ENCODE measurements at regions not wholly inside any gene's neighbourhood (a gene's known extent, or its start where the extent isn't known, plus 50 kb on each side); places are given as distances from the start of the nearest gene placed in this dataset.

DNA sequence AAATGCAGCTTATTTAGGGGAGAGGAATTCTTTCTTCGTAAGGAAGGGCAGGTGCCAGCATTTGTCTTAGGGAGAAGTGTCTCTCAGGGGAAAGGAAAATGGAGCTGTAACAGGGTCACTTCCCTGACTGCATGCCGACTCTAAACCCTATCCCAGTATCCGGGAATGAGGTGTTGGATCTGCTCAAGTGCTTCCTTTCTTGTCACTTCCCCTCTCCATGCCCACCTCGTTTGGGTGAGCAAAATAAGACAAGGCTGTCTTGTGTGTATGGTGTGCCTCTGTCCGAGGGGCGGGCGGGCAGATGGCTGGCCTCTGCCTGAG lies 230.1 kb upstream of the TPM1 start:
- Mint-ChIP-seq H3K36me3 (ENCODE audit: unreplicated experiment) (no peaks in the 10 kb centered on the region), H3K4me1 (ENCODE audit: low read depth, unreplicated experiment) (peaks cover 8% of the 10 kb centered on the region), H3K27ac (ENCODE audit: unreplicated experiment) (no peak overlapping the region), H3K27me3 (ENCODE audit: unreplicated experiment) (no peaks in the 10 kb centered on the region), H3K9me3 (ENCODE audit: unreplicated experiment) (no peaks in the 10 kb centered on the region), H3K4me3 (ENCODE audit: unreplicated experiment) (no peak overlapping the region)
- DNase-seq: no peak
- TF ChIP-seq, protein P1, sequence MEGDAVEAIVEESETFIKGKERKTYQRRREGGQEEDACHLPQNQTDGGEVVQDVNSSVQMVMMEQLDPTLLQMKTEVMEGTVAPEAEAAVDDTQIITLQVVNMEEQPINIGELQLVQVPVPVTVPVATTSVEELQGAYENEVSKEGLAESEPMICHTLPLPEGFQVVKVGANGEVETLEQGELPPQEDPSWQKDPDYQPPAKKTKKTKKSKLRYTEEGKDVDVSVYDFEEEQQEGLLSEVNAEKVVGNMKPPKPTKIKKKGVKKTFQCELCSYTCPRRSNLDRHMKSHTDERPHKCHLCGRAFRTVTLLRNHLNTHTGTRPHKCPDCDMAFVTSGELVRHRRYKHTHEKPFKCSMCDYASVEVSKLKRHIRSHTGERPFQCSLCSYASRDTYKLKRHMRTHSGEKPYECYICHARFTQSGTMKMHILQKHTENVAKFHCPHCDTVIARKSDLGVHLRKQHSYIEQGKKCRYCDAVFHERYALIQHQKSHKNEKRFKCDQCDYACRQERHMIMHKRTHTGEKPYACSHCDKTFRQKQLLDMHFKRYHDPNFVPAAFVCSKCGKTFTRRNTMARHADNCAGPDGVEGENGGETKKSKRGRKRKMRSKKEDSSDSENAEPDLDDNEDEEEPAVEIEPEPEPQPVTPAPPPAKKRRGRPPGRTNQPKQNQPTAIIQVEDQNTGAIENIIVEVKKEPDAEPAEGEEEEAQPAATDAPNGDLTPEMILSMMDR (IDR thresholded peaks at IDR 0.05; ENCODE audit: partially characterized antibody, unreplicated experiment): no peak

DNA sequence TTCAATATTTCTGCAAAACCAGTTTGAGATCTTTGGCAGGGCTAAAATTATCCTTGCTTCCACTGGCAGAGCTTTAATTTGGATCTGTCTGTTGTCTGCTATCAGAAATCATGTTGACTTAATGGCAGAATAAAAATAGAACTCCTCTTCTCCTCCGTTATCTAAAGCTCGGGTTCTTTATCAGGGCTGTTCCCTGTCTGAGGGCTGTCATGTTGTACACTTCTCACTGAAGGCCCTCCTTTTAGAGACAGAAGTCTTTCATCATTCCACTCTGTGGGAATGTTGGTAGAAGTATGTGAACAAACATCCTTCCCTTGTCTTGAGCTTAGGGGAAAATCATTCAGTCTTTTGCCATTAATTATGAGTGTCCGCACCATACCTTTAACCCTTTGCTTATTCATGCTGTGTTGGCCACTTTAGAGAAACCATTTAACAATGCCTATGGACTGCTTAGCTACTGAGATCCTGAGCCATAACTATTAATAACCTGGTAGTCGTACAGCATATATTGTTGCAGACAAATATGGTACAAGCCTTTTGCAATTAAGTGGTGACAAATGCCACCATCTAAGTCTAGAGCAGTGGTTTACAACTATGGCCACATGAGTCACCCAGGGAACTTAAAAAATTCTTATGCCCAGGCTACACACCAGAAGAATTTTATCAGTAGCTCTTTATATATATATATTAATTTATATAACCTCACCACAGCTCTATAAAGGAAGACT lies 226.0 kb upstream of the TPM1 start:
- no peak overlapping the region for H3K27ac Mint-ChIP-seq (ENCODE audit: unreplicated experiment)
- DNase-seq: no peak
- no peaks in the 10 kb centered on the region for H3K27me3 Mint-ChIP-seq (ENCODE audit: unreplicated experiment)

DNA sequence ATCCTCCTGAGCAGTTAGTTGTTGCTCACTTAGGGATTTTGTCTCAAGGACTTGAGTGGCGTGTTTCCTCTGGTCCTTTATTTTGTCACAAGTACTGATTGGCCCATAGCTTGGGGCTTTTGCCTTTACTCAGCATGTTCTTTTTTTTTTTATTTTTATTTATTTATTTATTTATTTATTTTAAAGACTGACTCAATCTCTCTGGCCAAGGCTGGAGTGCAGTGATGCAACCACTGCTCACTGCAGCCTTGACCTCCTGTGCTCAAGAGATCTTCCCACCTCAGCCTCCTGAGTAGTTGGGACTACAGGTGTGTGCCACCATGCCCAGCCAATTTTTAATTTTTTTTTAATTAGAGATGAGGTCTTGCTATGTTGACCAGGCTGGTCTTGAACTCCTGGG lies 223.9 kb upstream of the TPM1 start:
- Mint-ChIP-seq H3K9me3 (ENCODE audit: unreplicated experiment) (peaks cover 2% of the 10 kb centered on the region), H3K27me3 (ENCODE audit: unreplicated experiment) (no peaks in the 10 kb centered on the region), H3K27ac (ENCODE audit: unreplicated experiment) (no peak overlapping the region), H3K4me1 (ENCODE audit: low read depth, unreplicated experiment) (peaks cover 5% of the 10 kb centered on the region), H3K36me3 (ENCODE audit: unreplicated experiment) (peaks cover 4% of the 10 kb centered on the region), H3K4me3 (ENCODE audit: unreplicated experiment) (no peak overlapping the region)
- no peak for DNase-seq
- TF ChIP-seq, protein P1 (IDR thresholded peaks at IDR 0.05; ENCODE audit: partially characterized antibody, unreplicated experiment): no peak

More for the DNA sequence above, 226.0 kb upstream of the TPM1 start:
- Mint-ChIP-seq H3K4me3 (ENCODE audit: unreplicated experiment) (no peak overlapping the region), H3K36me3 (ENCODE audit: unreplicated experiment) (peaks cover 4% of the 10 kb centered on the region), H3K9me3 (ENCODE audit: unreplicated experiment) (peaks cover 2% of the 10 kb centered on the region), H3K4me1 (ENCODE audit: low read depth, unreplicated experiment) (peaks cover 5% of the 10 kb centered on the region)
- TF ChIP-seq, protein P1 (IDR thresholded peaks at IDR 0.05; ENCODE audit: partially characterized antibody, unreplicated experiment): no peak

DNA sequence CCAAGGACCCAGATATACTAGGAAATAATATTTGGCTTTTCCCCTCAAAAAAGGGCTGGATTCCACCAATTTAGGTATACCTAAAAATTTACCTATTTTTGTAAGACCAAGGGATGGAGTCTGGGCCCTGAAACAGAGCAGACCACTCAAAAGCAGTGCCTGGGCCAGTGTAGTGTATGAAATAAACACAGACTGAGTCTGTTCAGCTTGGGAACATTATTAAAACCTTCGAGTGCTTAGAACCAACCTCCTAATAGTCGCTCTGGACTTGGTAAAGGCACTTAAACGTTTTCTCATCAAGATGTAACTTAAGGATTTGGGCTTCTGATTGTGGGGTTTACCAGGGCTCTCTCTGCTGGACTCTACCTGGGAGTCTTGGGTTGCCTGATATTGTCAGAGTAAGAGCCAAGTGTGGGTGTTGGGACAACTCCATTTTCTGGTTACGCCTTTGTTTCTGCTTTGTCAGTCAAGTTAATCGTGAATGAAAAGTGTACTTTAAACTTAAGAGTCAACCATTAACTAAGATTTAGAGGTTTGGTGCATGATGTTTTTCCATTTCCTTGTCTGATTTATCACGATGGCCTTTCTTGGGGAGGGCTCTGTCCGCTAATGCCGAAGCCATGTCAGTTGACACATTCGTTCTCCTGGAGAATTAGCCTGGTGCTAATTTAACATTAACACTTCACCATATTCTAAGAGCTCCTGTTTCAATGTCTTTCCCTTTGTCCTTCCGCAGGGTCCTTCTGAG lies 221.0 kb upstream of the TPM1 start:
- H3K9me3 Mint-ChIP-seq (ENCODE audit: unreplicated experiment): peaks cover 2% of the 10 kb centered on the region
- TF ChIP-seq, protein P1 (IDR thresholded peaks at IDR 0.05; ENCODE audit: partially characterized antibody, unreplicated experiment): no peak
- no peak for DNase-seq
- H3K27me3 Mint-ChIP-seq (ENCODE audit: unreplicated experiment): no peaks in the 10 kb centered on the region
- peaks cover 4% of the 10 kb centered on the region for H3K36me3 Mint-ChIP-seq (ENCODE audit: unreplicated experiment)
- peaks cover 5% of the 10 kb centered on the region for H3K4me1 Mint-ChIP-seq (ENCODE audit: low read depth, unreplicated experiment)
- H3K27ac Mint-ChIP-seq (ENCODE audit: unreplicated experiment): no peak overlapping the region
- H3K4me3 Mint-ChIP-seq (ENCODE audit: unreplicated experiment): no peak overlapping the region

DNA sequence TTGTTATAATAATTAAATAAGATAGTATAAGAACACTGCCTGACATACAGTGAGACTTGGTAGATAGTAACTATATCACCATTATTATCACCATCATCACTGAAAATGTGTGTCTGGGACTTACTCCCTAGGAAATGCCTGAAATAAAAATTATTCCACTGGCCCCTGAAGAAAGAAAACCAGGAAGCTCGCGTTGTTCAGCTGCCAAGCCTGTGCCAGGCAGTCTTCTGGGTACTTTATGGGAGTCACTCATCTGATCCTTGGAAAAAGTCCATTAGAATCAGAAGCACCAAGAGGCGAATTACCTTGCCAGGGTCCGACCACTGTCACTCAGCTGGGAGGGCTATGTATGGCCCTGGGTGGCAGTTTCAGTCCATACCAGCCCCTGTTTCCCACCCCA lies 220.3 kb upstream of the TPM1 start:
- Mint-ChIP-seq H3K27ac (ENCODE audit: unreplicated experiment) (no peak overlapping the region), H3K27me3 (ENCODE audit: unreplicated experiment) (no peaks in the 10 kb centered on the region), H3K36me3 (ENCODE audit: unreplicated experiment) (peaks cover 4% of the 10 kb centered on the region), H3K4me1 (ENCODE audit: low read depth, unreplicated experiment) (peaks cover 5% of the 10 kb centered on the region), H3K4me3 (ENCODE audit: unreplicated experiment) (no peak overlapping the region), H3K9me3 (ENCODE audit: unreplicated experiment) (peaks cover 2% of the 10 kb centered on the region)
- no peak for DNase-seq
- TF ChIP-seq, protein P1 (IDR thresholded peaks at IDR 0.05; ENCODE audit: partially characterized antibody, unreplicated experiment): no peak

All from glutamatergic neuron (in vitro differentiated cells).